ENCODE measurements at regions not wholly inside any gene's neighbourhood (a gene's known extent, or its start where the extent isn't known, plus 50 kb on each side); places are given as distances from the start of the nearest gene placed in this dataset.

DNA sequence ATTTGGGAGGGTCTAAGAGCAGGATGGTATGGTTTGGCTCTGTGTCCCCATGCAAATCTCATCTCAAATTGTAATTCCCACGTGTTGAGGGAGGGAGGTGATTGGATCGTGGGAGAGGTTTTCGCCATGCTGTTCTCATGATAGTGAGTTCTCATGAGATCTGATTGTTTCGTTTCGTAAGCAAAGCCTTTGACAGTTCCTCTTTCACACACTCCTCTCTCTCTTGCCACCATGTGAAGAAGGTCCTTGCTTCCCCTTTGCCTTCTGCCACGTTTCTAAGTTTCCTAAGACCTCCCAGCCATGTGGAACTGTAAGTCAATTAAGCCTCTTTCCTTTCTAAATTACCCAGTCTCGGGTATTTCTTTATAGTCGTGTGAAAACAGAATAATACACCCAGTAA lies 553.7 kb downstream of the TAFA4 start:
- TF ChIP-seq, protein P1, sequence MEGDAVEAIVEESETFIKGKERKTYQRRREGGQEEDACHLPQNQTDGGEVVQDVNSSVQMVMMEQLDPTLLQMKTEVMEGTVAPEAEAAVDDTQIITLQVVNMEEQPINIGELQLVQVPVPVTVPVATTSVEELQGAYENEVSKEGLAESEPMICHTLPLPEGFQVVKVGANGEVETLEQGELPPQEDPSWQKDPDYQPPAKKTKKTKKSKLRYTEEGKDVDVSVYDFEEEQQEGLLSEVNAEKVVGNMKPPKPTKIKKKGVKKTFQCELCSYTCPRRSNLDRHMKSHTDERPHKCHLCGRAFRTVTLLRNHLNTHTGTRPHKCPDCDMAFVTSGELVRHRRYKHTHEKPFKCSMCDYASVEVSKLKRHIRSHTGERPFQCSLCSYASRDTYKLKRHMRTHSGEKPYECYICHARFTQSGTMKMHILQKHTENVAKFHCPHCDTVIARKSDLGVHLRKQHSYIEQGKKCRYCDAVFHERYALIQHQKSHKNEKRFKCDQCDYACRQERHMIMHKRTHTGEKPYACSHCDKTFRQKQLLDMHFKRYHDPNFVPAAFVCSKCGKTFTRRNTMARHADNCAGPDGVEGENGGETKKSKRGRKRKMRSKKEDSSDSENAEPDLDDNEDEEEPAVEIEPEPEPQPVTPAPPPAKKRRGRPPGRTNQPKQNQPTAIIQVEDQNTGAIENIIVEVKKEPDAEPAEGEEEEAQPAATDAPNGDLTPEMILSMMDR (IDR thresholded peaks at IDR 0.05), result no peak
- TF ChIP-seq EP300 (IDR thresholded peaks at IDR 0.05) (no peak), POLR2A (IDR thresholded peaks at IDR 0.05) (no peak)

Measured in tibial nerve (tissue), 4 donors.